HG03196 (cell line): ENCODE measurements at regions not wholly inside any gene's neighbourhood (a gene's known extent, or its start where the extent isn't known, plus 50 kb on each side); places are given as distances from the start of the nearest gene placed in this dataset.

Experiments used
- ATAC-seq: cut with Tn5 transposase; IDR thresholded peaks from one replicate; pipeline ENCODE4 v1.9.1; 2021; ENCODE audit not compliant: unreplicated experiment

DNA sequence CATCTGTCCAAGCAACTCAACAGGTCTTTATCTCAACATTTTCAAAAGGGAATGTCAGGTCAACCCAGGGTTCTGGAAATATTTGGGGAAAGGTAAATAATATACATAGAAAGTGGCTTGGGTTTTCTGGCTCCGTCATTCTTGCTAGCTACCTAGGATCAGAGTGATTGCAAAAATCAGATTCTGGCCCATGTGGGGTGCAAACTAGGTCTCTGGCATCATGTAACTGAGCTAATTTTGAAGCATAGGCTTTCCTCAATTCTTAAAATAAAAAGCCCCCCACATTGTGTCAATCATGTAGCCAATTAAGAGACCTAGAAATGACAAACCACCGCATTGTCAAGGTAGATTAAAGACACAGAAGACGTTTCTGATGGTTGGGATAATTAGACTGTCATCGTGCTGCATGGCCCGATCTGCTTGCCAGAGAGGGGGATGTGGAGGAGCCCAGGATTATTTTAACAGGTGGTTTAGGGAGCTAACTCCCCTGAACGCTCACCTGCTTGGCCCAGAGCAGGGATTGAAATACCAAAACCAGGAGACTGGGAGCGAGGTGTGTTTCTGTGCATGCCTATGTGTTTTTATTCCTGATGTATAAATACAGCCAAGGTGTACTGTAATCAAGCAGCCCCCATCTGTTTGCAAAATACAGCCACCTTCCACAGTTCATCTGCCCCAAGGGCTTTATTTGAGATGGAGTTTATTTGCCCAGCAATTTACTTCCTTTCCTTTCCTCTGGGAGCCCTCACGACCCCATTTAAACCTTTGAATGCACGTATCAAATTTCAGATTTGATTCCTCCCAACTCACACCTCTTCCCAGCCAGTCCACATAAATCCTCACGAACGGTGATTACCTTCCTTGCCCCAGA lies 189.5 kb downstream of the TTC8 start:
- ATAC-seq: no peak

DNA sequence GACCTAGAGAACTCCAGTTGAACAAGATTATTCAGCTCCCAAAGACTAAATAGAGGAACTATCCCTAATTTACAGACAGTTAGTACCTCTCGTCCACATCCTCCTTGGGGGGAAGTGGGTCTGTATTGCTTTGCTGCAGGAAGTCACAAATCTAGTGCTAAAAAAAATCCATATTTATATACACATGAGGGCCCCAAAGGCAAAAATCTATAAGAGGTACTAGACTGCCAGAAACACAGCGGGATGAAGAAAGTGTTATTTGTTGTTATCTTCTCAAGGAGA lies 190.1 kb downstream of the TTC8 start:
- no peak for ATAC-seq

DNA sequence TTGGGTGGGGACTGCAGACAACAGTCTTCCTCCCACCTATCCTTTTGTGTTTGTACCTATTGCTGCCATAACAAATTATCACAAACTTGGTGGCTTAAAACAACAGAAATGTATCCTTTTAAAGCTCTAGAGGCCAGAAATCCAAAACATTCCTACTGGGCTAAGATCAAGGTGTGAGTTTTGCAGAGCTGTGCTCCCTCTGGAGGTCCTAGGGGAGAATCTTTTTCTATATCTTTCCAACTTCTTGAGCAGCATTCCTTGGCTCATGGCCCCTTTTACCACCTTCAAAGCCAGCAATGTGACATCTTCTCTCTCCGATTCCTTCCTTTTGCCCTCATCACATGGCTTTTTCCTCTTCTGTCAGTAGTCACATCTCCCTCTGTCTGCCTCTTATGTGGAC lies 190.6 kb downstream of the TTC8 start:
- no peak for ATAC-seq

DNA sequence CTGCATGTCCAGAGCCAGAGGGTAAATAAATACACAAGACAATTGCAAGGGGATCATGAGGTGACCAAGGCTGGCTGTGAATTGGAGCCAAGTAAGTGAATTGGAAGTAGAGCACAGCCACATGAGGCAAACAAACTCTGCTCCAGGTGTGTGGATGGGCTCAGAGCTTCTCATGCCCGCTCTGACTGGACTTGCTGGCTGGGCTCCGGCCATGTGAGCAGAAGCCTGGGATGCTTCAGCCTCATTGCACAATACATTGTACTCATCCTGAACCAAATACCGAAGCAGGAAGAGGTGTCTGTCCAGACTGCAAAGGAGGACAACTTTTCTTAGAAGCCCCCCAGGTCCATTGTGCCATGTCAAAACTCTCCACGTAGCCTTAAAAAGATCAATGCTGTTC lies 193.0 kb downstream of the TTC8 start:
- ATAC-seq: no peak

DNA sequence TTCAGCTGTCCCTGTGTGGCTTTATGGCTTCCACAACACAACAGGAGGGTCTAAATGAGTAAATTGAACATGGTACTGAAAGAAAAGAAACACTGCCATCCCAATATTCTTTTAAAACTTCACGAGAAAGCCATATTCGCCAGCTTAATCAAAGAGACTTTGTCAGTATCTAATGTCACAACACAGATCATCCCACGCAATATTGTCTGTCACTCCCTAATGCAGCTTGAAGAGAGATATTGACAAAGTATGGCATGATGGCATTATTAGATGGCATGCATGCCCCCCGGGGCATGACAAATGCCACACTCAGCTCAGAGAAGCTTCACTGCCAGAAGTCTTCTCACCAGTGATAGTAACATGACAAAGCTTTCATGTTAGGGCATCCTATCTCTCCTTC lies 197.8 kb downstream of the TTC8 start:
- no peak for ATAC-seq

DNA sequence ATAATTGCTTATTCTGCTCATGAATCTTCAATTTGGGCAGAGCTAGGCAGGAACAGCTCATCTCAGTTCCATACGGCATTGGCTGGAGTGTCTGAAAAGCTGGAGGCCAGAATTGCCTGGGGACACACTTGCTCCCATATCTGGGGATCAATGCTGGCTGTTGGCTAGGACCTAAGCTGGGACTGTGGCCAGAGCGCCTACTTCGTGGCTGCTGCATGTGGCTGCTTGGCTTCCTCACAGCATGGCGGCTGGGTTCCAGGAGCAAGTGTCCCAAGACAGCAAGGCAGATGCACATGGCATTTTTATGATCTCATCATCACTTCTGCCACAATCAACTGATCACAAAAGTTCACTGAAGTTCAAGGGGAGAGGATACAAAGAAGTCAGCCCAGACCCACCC lies 200.2 kb downstream of the TTC8 start:
- no peak for ATAC-seq

DNA sequence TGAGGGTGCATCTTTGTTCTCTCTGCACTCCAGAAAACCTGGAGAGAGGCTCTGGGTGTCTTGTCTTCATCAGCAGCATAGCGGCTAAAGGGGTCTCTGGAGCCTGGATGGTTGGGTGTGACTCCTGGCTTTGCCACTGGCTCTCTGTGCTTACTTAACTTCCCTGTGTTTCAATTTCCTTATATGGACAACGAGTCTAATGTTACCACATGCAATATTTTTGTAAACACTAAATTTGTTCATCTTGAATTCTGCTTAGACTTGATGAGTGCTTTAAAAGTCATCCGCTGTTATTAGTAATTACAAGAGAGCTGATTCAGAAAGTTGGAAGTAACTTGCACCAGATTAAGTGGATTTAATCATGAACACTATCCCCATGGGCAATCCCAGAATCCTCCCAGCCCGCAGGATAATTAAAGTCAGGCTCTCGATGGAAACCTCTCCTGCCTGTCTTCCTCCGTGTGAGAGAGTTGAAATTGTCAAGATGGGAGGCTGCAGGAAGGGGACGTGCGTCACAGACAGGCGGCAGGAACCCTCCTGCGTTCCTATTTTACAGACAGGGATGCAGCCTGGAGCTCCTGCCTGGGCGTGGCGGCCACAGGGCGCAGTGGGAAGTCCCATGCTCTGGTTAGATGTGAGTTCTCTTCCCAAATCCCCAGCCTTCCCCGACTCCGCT lies 201.2 kb downstream of the TTC8 start:
- no peak for ATAC-seq

DNA sequence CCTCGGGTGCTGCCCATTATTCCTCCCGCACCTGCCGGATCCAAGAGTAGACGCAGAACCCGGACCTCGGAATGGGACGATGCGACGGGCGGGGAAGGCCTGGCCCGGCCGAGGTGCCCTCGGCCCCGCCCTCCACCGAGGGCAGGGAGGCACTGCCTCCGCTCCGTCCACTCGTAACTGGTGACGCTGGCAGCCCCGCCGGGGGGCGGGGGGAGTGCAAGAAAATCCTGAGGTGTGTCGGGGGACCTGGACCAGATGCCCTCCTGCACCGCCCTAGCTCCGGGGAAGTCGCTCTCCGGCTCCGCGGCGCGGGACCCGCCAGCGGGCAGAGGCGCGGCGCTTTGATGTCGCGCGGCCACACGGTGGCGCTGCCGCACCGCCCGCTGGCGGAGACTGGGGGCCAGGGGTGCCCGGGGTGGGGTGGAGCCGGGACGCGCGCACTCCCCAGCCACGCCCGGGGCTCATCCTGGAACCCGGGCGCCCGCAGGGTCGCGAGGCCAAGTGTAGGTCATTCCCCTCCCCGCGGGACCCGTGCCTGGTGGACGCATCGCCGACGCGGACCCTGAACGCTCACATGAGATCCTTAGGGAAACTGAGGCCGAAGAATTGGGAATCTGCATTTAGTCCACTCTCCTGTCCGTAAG lies 202.8 kb downstream of the TTC8 start:
- peak; percentile 72 for ATAC-seq

DNA sequence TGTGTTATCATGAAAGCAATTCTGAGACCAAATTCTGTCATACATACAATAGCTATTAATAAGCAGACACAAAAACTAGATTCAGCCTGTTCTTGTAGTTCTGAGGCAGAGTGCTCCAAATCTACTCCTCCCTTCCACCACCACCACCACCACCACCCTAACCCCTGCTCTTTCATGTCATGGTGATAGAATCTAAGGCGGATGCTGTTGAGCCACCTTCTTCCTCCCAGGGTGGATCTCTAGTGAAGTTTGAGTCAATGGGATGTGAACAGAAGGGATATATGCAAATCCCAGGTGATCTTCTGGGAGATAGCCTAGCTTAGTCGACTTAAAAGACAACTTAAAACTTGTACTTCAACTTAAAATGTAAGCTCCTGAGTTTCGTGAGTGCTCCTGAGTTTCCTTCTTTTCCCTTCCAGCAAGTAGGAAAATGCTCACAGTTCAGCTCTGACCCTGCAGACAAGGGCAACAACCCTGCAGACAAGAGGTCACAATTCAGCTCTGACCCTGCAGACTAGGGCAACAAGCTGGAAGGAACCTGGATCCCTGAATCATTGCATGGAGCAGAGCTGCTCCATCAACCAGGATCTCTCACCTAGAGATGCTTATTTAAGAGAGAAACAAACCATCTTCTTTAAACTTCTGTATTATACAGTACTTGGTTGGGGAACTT lies 204.1 kb downstream of the TTC8 start:
- no peak for ATAC-seq

DNA sequence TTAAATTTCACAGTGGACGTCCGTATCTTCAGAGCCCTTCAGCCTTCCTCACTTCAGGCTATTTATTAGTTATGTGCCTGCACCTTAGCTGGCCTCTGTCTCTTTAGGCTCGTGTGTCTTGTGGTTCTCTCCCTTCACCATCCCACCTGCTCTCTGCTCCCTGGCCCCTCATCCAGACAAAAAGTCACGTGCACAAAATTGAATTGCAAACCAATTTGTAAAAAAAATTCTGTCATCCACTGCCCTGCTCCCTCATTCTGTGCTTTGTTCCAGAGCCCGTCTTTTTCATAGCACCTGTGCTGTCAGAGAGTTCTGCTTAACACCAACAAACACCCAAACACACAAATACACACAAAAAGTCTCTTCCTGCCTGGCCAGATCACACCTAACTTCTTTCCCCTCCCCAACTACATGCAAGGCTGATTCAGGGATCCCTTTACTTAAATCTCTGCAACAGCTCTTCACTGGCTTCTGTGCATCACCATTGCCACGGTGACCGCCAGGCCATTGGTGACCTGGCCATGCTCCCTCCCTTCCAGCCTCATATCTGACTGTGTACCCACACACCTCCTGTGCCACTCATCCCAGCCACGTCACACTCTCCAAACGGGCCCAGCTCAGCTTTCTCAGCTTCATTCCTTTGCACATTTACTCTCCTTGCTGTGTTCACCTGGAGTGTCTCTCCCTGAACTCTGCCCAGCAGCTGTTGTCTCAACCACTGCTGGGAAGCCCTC lies 205.7 kb downstream of the TTC8 start:
- ATAC-seq: no peak

DNA sequence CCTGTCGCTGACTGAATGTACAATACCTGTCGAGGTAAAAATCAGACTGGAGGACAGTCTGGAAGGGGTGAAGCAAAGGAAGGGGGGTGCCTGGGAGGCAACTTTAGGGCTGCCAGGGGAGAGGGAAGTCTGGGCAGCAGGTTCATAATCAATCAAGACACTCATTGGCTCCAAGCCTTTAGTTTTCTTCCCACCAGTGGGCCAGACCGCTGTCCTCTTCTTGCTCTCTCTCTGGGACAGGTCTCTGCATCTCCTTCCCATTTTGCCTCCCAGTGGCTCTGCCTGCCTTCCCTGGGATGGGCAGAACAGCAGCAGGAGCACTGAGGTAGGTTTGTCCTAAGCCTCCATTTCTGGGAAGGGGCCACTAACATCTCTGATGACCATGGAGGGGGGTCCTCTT lies 206.5 kb downstream of the TTC8 start:
- ATAC-seq: no peak

DNA sequence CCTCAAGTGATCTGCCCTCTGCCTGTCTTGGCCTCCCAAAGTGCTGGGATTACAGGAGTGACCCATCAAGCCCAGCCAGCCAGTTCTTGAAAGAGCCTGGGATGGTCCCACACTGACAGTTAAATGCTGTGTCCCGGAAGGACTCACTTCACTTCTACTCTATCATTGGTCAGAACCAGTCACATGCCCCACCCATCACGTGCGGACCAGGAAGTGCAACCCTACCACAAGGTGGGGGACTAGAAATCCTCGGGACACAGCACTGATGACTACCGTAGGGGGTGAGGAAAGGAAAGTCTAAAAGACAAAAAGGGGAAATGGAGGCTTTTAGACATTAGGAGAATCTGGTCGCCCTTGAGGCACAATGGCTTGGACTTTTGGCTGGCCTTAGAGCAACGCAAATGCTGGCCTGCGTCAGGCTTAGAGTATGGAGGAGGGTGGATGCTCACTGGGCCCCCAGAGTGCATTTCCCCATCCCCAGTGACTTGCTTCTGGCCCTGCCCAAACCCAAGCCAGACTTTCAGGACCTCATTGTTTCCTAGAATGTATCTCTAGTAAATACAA lies 207.7 kb downstream of the TTC8 start:
- no peak for ATAC-seq

DNA sequence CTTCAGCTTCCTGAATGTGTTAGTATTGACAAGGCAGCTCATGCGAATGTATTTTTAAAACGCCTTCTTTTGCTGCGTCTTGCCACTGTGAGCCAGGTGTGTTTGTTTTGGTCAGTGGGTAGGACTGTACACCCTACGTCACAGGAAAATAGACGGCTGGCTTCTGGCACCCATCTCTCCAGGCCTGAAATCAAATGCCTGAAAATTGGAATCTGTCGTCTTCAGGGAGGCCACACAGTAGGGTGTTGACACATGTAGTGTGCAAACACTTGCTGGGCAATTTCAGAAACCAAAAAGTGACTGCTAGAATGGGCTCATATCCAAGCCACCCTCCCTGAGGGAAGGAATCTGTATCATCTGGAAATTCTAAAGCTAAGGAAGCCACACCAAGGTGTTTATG lies 209.3 kb downstream of the TTC8 start:
- no peak for ATAC-seq

DNA sequence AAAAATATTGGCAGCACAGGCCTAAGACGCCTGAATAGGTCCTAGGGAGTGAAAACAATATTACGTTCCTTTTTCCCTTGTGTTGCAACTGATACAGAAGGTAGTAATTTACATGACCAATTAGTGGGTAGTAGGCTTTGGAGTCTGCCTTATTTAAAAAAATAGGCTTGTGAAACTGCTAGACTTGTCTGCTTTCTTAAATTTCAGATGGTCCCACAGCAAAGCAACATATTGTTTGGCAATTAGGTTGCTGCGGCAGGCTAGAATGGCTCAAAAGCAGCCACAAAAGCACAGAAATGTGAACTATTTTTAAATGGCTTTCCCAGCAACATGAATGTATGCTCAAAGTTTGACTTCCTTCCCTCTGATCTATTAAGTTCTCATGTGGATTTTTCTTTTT lies 211.9 kb downstream of the TTC8 start:
- no peak for ATAC-seq

DNA sequence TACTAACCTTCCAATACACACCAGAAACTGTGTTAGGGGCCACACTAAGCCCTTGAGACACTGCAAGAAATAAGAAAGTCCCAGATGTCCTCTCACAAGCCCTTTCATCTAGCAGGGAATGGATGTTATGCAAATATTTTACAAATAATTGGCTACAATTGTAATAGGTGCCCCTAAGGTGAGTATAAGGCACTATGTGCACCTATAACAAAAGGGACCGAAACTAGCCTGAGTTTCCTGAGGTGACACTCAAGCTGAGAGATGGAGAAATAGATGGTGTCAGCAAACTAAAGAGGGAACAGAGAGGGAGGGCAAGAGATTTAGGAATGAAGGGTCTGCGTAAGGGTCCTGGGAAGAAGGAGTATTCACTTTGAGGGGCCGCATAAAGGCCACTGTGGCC lies 212.6 kb downstream of the TTC8 start:
- ATAC-seq: no peak

DNA sequence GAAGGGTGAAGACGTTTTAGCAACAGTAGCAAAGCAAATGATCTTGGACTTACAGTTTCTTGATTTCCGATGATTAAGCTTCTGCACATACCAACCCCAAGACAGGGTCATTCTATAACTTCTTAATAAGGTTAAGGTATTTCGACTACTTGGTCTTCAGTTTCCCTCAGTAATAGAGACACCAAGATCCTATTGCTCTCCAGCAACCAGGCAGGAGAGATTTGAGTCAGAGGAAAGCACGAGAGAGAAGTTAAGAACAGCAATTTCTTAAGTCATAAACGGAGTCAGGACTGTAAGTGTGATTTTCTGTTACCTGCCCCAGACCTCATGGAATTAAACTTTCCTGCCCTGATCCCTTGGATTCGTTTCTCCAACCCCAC lies 215.6 kb downstream of the TTC8 start:
- ATAC-seq: peak; percentile 21

DNA sequence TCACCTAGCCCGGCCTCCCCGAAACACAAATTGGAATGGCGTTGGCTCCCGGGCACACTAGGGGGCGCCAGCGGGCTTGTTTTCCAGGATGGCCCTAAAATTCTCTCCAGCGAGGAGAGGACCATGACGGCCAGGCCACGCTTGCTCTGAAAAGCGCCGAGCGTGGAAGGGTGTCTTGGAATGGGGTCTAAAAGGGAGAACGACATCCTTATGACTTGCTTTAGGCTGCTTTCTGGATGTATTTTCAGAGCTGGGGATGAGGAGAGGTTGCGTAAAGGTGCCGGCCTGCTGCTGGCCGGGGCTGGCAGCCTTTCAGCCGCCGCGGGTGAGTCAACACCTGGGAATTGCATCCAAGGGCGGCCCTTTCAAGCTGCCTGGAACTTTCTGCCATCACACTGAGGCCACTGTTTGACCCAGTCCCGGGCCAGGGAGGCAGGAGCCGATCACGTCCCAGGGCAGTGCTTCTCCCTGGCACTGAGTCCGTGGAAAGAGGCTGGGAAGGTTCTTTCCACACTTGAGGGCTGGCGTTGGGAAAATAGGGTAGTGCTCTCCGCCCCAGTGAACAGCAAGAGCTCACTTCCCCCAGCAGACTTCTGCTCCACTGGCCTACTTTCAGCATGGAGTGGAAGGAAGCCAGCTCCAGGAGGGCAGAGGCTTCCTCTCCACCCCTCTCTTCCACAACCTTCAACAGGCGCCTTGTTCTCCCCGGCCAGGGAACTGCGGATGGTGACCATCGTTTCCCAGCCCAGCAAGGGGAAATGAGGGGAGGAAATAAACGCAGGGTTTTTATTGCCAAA lies 216.2 kb downstream of the TTC8 start:
- peak; percentile 84 for ATAC-seq

DNA sequence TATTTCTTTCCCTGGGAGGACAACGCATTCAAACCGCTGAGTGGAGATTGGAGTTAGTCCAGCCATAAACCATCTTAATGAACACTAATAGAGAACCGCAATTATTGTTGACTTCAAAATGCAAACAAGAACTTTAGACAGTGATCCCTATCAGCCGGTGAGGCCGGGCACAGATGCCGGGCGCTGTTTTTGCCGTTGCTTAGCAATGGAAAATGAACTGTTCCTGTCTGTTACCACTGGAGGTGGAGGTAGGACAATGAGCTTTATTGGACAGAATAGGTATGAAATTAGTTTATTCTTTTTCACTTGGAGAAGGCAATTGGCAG lies 216.8 kb downstream of the TTC8 start:
- no peak for ATAC-seq

DNA sequence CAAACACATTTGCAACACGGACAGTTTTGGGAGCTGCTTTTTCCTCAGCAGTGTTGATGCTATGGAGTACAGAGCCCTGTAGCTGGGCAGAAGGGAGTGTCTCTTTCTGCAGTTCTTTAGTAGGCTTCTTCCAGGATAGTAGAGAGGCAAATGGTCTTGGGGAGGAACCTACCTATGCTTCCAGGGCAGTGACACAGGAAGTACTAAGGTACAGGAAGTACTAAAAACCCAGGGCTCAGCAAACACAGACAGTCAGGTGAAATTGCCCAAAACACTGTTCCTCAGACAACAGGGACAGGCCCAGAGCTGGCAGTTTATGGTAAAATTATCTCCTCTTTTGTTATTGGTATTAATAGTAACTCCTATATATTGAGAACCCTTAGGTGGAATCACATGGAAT lies 217.6 kb downstream of the TTC8 start:
- ATAC-seq: no peak

DNA sequence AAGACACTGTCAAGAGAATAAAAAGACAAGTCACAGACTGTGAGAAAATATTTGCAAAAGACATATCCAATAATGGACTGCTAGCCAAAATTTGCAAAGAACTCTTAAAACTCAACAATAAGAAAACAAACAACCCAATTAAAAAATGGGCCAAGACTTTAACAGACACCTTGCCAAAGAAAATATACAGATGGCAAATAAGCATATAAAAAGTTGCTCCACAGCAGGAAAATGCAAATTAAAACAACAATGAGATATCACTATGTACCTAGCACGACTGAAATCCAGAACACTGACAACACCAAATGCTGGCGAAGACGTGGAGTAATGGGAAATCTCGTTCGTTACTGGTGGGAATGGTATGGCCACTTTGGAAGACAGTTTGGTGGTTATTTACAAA lies 228.9 kb downstream of the TTC8 start:
- ATAC-seq: no peak
